GM03348 (cell line): ENCODE measurements at regions not wholly inside any gene's neighbourhood (a gene's known extent, or its start where the extent isn't known, plus 50 kb on each side); places are given as distances from the start of the nearest gene placed in this dataset.

Experiments used
- DNase-seq: peaks from one replicate; pipeline ENCODE4 v3.0.0; 2012; ENCODE audit warnings: low spot score

GRCh38 chr2:24439971-24440340 is 51.1 kb upstream of the NCOA1 start:
- DNase-seq = no peak

- DNase-seq = no peak
These were observed 51.6 kb upstream of the NCOA1 start for GRCh38 chr2:24439280-24439970.

- DNase-seq = peak; percentile 37
These were observed 52.9 kb upstream of the NCOA1 start for GRCh38 chr2:24438106-24438505.

- DNase-seq = peak; percentile 33
These were observed 55.4 kb upstream of the NCOA1 start for GRCh38 chr2:24435391-24436316.

- no peak for DNase-seq
These were observed 56.5 kb upstream of the NCOA1 start for GRCh38 chr2:24434541-24434940.

GRCh38 chr2:24432735-24433134 is 58.3 kb upstream of the NCOA1 start:
- DNase-seq = no peak

GRCh38 chr2:24432121-24432520 is 58.9 kb upstream of the NCOA1 start:
- no peak for DNase-seq

- DNase-seq = no peak
These were observed 61.6 kb upstream of the NCOA1 start for GRCh38 chr2:24429197-24430074.

GRCh38 chr2:24424387-24424786 is 64.1 kb upstream of the ITSN2 start:
- no peak for DNase-seq

GRCh38 chr2:24423095-24423494 is 62.8 kb upstream of the ITSN2 start:
- no peak for DNase-seq

- DNase-seq = peak; percentile 40
These were observed 61.3 kb upstream of the ITSN2 start for GRCh38 chr2:24421668-24422067.

GRCh38 chr2:24420373-24420772 is 60.0 kb upstream of the ITSN2 start:
- DNase-seq = no peak

- DNase-seq = no peak
These were observed 58.0 kb upstream of the ITSN2 start for GRCh38 chr2:24418166-24418841.

GRCh38 chr2:24412812-24413211 is 52.5 kb upstream of the ITSN2 start:
- DNase-seq = no peak

- no peak for DNase-seq
These were observed 51.3 kb upstream of the ITSN2 start for GRCh38 chr2:24411488-24412151.

GRCh38 chr2:24410976-24411375 is 50.6 kb upstream of the ITSN2 start:
- DNase-seq = no peak

- DNase-seq = peak; percentile 76
These were observed 49.6 kb upstream of the ITSN2 start for GRCh38 chr2:24409700-24410556.
